GM20000 (cell line): ENCODE measurements at regions not wholly inside any gene's neighbourhood (a gene's known extent, or its start where the extent isn't known, plus 50 kb on each side); places are given as distances from the start of the nearest gene placed in this dataset.

Experiments
- DNase-seq: peaks from one replicate; pipeline ENCODE4 v3.0.0; 2012; ENCODE audit warnings: low spot score
- CTCF ChIP-seq: IDR thresholded peaks from 2 replicates; pipeline ENCODE4 v1.5.1; 2012; ENCODE audit warnings: mild to moderate bottlenecking, control low read depth; ENCODE audit errors: extremely low read depth, missing control alignments

GRCh38 chr18:34280000-34280399 is 55.3 kb upstream of the NOL4 start:
- no peak for TF ChIP-seq CTCF
- DNase-seq: no peak

GRCh38 chr18:34280653-34281052 is 55.9 kb upstream of the NOL4 start:
- DNase-seq: no peak
- TF ChIP-seq CTCF: no peak

GRCh38 chr18:34281290-34281689 is 56.6 kb upstream of the NOL4 start:
- DNase-seq: no peak
- TF ChIP-seq CTCF: no peak

- DNase-seq: no peak
- no peak for TF ChIP-seq CTCF
These were observed 57.0 kb upstream of the NOL4 start for GRCh38 chr18:34281722-34282121.

GRCh38 chr18:34283506-34283905 is 58.8 kb upstream of the NOL4 start:
- TF ChIP-seq CTCF: no peak
- DNase-seq: no peak

GRCh38 chr18:34287825-34288224 is 63.1 kb upstream of the NOL4 start:
- DNase-seq: no peak
- no peak for TF ChIP-seq CTCF

GRCh38 chr18:34292594-34292993 is 67.9 kb upstream of the NOL4 start:
- no peak for TF ChIP-seq CTCF
- DNase-seq: no peak
